ENCODE measurements at regions not wholly inside any gene's neighbourhood (a gene's known extent, or its start where the extent isn't known, plus 50 kb on each side); places are given as distances from the start of the nearest gene placed in this dataset.
"Not testable (repeated sequence)": the region's sequence is repeated elsewhere in the genome, so short reads cannot be mapped to it uniquely, and the experiment has no call there.

- not testable (repeated sequence) for DNase-seq
Observed at GRCh38 chr5:176061269-176061622, 93.1 kb upstream of the THOC3 start.

DNA sequence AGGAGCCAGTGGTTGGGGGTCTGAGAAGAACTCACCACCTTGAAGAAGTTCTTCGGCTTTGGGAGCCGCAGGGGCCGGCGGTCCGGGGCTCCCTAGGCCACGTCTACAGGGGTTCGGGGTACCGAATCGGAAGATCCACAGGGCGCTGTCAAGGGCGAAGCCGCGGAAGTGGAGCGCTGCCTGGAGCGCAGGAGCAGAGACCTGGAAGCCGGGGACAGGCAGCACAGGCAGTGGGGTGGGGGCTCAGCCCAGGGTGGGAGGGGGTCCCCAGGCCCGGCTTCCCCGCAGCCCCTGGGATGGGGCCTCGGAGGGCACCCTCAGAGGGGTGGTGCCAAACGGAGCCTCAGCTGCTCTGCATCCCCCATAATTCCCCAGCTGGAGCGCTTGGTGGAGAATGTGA, 93.5 kb upstream of the THOC3 start:
- DNase-seq, result not testable (repeated sequence)

- DNase-seq, result not testable (repeated sequence)
Observed at GRCh38 chr5:176066262-176066945, 98.3 kb upstream of the THOC3 start.

DNA sequence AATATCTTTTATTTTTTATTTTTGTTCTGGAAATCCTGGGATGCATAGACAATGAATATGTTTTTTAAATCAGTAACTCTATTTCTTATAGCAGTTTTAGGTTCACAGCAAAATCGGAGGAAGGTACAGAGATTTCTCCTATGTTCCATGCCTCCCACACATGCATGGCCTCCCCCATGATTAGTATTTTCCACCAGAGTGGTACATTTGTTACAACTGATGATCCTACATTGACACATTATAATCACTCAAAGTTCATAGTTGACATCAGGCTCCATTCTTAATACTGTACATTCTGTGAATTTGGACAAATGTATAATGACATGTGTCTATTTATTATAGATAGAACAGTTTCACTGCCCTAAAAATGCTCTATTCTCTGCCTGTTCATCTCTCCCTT, 99.0 kb upstream of the THOC3 start:
- DNase-seq, result not testable (repeated sequence)

GRCh38 chr5:176067948-176068347, 99.8 kb upstream of the THOC3 start:
- DNase-seq, result not testable (repeated sequence)

DNA sequence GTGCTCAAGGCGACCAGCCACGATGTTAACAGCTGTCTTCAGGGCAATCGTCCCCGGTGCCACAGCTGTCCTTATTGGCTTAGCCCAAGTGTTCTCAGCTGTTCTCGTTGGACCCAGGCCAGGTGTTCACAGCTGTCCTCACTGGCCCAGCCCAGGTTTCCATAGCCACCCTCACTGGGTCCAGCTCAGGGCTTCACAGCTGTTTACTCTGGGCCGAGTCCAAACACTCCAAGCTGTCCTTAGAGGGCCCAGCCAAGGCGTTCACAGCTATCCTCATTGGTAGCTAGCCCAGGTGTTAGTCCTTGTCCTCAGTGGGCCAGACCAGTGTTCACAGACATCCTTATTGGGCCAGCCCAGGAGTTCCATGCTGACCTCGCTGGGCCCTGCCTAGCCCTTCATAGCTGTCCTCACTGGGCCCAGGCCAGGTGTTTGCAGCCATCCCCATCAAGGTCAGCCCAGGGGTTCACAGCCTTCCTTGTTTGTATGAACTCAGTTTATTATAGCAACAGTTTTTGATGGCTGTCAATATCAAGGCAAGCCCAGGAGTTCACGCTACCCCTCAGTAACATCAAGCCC, 106.0 kb upstream of the THOC3 start:
- not testable (repeated sequence) for DNase-seq

DNA sequence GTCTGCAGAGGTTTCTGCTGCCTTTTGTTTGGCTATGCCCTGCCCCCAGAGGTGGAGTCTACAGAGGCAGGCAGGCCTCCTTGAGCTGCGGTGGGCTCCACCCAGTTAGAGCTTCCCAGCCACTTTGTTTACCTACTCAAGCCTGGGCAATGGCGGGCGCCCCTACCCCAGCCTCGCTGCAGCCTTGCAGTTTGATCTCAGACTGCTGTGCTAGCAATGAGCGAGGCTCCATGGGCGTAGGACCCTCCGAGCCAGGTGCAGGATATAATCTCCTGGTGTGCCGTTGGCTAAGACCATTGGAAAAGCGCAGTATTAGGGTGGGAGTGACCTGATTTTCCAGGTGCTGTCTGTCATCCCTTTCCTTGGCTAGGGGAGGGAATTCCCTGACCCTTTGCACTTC, 115.6 kb upstream of the THOC3 start:
- DNase-seq, result not testable (repeated sequence)

DNA sequence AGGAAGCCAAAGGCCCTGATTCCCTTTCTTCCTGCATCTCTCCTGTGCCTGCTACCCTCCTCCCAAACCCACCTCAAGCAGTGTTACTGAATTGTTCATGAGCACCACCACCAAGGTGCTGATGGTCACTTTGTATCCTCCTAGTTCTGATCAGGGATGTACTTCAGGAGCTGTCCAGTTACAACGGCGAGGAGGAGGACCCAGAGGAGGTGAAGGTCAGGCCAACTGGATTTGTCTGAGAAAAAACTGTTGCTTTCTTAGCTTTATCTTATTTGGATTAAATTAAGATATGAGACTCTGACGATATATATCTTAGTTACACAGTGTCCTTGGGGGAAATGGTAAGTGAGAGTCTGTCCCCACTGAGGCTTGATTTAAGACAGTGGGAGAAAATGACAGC, 135.0 kb upstream of the THOC3 start:
- DNase-seq, result not testable (repeated sequence)

- not testable (repeated sequence) for DNase-seq
Observed at GRCh38 chr5:176112888-176113287, 125.3 kb upstream of the SIMC1 start.

DNA sequence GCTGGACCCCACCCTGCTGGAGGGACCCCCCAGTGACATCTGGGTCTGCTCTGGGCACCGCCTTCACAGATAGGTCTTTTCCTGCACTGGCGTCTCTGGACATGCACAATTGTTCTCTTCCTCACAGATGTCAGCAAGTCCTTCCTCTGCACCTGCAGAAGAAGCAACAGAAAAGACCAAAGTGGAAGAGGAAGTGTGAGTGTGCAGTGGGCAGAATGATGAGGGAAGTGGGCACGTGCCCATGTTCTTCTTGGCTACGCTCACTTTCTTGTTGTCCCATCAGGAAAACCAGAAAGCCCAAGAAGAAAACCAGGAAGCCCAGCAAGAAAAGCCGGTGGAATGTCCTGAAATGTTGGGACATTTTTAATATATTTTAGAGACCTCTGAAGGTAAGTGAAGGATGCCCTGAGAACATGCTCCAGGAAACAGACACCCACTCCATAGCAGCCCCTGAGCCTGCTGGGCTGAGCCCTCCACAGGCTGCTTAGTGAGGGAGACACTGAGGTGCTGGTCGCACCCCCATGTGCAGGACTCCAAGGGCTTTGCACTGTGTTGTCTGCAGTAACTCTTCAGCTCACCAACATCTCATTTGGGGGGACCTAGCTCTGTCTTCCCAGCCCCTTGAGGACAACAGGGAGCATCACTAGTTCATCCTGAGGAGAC, 124.4 kb upstream of the SIMC1 start:
- not testable (repeated sequence) for DNase-seq

DNA sequence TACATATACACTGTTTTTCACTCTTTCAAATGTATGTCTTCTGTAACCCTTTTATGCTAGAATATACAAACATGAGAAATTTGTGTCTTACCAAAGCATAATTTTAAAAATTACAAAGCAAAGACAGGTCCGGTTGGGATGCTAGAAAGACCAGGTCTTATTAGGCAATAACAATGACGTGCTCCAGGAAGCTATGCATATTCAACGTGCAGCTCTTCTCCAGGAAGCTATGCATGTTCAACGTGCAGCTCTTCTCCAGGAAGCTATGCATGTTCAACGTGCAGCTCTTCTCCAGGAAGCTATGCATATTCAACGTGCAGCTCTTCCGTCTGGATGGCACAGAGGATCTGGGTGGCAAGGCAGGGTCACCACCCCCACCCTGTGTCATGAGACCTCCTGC, 123.4 kb upstream of the SIMC1 start:
- DNase-seq, result not testable (repeated sequence)

DNA sequence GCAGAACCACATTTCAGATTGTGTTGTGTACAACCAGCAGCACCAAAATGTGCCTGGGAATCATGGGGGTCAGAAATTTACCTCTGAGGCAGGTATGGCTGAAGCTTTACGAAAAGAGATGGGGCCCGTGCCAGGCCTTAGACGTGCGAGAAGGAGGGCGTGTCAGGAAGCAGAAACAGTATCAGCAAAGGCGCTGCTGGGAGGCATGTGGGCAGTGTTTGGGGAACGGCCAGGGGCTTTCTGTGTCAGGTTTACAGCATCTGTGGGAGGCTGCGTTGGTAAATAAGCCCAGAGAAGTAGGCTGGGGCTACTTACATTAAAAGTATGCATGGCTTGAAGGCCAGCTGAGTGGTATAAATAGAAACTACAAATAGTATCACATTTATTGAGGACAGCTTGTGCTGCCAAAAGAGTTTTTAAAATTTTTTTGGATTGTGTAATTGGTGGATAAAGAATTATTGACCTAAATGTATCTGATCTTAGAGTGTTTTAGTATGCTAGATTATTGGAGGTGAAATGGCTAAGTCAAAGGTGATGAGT, 120.5 kb upstream of the SIMC1 start:
- not testable (repeated sequence) for DNase-seq

DNA sequence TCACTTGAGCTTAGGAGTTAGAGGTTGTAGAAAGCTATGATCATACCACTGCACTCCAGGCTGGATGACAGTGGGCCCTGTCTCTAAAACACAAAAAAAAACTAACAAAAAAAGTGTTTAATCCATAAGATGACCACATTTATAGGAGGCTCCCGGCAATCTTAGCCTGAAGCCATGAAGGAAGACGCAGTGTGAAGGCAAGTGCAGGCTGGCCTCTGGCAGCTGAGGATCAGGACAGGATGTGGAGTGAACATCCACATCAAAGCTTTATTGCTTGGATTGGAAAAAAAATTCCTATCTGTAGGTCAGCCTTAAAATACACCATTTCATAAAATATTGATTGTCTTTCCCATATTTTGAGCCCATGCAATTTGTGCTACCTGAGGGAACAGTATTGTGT, 115.9 kb upstream of the SIMC1 start:
- DNase-seq, result not testable (repeated sequence)

GRCh38 chr5:176124120-176124519, 114.1 kb upstream of the SIMC1 start:
- DNase-seq, result not testable (repeated sequence)

- DNase-seq, result no peak
Observed at GRCh38 chr5:176131771-176132170, 106.5 kb upstream of the SIMC1 start.

DNA sequence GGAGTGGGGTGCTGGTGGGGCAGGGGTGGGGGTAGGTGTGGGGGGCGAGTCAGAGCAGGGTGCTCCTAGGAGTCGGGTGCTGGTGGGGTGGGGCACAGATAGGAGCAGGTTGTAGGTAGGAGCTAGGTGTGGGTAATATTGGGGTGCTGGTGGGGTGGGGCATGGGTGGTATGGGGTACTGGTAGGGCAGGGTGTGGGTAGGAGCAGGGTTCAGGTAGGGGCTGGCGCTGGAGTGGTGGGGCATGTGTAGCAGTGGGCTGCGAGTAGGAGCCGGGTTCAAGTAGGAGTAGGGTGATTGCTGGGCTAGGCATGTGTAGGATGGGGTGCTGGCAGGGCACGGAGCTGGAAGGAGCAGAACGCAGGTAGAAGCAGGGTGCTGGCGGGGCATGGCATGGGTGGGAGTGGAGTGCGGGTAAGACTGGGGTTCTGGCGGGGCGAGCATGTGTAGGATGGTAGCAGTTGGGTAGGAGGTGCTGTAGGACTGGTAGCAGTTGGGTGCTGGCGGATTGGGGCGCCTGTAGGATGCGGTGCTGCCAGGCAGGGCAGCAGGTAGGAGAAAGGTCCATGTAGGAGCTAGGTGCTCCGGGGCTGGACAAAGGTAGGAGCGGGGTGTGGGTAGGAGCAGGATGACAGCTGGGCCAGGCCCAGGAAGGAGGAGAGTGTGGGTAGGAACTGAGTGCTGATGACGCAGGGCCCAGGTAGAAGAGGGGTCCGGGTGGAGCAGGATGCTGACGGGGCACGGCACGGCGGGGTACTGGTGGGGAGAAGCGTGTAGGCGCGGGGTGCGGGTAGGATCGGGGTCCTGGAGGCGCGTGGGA, 105.5 kb upstream of the SIMC1 start:
- DNase-seq, result no peak

DNA sequence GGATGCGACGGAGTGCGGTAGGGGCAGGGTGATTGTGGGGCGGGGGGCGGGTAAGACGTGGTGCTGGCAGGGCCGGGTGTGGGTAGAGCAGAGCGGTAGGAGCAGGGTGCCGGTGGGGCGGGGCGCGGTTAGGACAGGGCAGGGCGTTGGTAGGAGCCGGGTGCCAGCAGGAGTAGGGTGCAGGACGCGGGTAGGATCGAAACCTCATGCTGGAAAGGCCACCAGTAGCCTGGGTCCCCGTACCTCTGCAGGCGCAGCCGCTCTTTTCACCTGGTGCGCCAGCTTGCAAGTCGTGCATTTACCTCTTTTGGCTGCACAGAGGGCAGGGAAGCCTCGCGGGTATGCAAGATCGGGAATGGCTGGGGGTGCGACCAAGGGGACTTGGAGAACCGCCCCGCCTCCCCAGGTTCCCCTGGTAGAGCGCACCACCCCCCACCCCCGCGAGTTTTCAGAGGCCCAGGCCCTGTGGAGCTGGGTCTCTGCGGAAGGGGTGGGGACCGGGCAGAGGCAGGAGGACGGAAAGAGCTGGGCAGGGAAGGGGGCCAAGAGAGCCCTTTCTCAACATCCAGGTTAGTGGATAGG, 104.8 kb upstream of the SIMC1 start:
- DNase-seq, result peak; percentile 2

- DNase-seq, result no peak
Observed at GRCh38 chr5:176133877-176134276, 104.3 kb upstream of the SIMC1 start.

DNA sequence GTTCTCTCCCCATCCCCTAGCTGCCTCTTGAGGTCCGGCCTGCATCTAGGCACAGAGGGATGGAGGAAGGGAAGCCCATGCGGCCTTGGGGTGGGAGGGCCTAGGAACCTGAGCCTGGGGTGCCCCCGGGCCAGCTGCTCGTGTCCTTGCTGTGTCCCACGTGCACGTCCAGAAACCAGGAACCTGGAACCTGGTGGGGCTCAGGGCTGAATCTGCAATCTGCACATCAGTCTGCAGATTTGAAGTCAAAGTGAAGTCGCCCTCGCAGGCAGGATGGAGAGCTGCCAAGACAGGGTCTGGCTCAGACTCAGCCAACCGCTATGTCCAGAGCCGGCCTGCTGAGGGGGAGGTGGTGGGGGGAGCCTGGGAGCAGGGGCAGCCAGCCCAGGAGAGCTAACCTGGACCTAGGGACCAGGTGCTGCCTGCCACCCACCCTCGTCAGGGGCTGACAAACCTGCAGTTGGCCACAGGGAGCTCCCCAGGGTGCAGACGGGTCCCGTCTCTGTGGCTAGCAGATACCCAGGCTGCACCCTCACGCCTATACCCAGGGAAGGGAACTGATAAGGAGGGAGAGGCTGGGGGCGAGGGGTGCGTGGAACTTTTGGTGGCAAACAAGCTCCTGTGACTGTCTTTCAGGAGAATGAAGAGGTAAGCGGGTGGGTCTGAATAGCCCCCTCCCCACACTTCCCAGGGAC, 103.5 kb upstream of the SIMC1 start:
- no peak for DNase-seq

GRCh38 chr5:176140138-176140537, 98.1 kb upstream of the SIMC1 start:
- DNase-seq, result not testable (repeated sequence)

GRCh38 chr5:176144508-176144907, 93.7 kb upstream of the SIMC1 start:
- no peak for DNase-seq

DNA sequence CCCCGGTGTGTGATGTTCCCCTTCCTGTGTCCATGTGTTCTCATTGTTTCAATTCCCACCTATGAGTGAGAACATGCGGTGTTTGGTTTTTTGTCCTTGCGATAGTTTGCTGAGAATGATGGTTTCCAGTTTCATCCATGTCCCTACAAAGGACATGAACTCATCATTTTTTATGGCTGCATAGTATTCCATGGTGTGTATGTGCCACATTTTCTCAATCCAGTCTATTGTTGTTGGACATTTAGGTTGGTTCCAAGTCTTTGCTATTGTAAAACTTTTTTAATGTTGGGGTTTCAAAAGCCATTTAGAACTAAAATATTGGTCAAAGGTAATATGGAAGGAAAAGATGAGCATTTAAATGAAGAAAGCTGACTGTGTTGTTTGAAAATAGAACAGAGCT, 88.3 kb upstream of the SIMC1 start:
- DNase-seq, result not testable (repeated sequence)
